ENCODE measurements at regions not wholly inside any gene's neighbourhood (a gene's known extent, or its start where the extent isn't known, plus 50 kb on each side); places are given as distances from the start of the nearest gene placed in this dataset.
A peak's percentile ranks its signal among the peaks of the same experiment; 100 is the strongest.

DNA sequence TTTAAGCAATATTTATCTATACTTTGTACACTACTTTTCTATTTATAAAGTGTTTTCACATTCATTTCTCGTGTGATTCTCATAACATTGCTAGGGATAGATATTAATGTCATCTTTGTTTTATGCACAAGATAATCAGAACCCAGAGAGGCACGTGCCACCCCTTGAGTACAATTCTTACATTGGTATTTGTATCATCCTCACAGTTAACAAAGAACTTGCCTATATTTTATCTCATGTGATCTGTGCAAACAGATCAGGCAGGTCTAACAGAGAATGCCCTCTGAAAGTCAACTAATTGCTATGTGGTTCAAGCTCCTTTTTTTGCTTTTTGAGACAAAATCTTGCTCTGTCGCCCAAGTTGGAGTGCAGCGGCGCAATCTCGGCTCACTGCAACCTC lies 604.5 kb downstream of the LMO4 start:
- no peak for ATAC-seq

DNA sequence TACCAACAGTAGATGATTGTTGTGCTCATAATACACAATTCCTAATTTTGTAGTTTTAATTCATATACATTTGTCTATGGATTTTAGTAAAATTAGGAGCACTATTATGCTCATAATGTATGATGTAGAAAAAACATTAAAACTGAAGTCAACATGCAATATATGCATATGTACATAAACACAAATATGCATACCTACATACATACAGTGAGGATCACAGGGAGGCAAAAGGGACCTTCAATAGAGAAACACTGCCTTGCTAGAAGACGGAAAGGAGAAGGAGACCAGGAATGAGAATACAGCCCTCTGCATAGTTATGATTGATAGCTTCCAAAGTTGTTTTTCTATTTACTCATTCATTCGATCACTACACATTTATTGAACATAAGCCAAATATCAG lies 606.5 kb downstream of the LMO4 start:
- no peak for ATAC-seq

DNA sequence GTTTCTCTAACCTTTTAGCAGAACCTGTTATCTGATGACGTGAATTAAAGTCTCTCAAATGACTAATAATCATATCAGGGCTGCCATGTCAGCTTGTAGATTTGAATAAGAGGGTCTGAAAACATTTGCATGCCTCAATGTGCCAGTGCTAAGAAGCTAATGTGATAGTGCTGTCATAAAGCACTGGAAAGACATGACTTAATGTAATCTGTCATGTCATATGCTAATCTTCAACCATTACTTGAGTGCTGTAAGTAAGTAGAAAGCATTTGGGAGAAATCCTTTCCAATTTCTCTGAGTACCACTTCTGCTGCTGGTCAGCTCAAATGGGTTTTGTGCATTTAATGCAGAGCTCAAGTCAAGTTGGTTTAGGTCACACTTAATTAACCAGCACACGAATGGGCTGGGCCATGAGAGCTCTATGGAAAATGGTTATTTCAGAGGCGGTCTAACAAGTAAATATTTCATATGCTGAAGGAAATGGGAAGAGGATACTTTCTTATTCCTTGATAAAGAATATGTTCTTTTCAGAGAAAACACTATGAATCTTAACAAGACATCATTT lies 609.2 kb downstream of the LMO4 start:
- no peak for ATAC-seq

DNA sequence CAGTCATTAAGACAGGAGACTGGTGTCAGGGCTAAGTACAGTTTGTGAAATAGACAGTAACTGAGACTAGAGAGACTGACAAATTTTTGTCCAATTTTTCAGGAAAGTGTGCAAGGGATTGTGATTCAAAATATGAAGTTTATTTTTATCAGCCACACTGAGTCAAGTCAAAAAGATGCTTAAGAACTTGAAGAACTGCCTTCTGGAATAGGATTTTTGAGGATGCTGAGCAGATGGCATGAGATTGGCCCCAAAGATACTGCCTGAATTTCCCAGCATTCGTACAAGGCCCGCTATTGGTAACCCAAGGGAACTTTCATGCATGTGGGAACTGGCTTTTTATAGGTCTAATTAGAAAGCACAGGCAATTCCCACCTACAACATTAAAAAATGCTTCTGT lies 610.0 kb downstream of the LMO4 start:
- ATAC-seq: no peak

DNA sequence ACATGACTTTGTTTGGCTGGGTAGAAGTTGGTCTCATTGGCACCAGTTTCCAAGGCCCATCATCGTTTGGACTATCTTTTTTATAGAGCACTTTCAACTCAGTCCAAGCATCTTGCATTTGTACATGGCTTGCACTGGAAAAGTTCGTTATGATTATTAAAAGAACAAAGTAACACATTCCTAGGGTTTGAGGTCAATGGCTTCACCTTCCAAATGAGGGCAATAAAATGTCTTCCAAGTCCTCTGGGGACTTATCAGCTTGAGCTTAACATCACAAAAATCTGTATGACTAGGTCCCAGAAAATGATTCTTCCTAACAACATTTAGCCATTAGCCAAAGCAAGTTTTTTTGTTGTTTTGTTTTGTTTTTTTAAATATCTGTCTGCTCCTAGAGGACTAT lies 610.8 kb downstream of the LMO4 start:
- ATAC-seq: no peak

DNA sequence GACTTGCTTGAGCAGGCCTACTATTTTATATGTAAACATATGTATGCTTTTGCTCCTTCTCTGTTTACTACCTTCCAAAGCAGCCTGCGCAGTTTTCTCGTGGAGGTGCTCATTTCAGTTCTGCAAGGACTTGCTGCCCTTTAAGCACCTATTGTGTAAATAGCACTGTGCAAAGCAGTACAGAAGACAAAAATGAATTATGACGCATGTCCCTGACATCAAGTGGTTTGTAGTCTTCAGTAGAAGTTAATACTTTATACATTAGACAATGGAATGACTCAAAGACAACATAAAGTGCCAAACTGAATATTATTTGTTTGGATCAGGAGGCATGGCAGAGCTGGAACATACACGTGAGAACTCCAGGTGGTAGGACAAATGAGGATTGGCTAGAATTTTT lies 611.7 kb downstream of the LMO4 start:
- ATAC-seq: peak; percentile 87

DNA sequence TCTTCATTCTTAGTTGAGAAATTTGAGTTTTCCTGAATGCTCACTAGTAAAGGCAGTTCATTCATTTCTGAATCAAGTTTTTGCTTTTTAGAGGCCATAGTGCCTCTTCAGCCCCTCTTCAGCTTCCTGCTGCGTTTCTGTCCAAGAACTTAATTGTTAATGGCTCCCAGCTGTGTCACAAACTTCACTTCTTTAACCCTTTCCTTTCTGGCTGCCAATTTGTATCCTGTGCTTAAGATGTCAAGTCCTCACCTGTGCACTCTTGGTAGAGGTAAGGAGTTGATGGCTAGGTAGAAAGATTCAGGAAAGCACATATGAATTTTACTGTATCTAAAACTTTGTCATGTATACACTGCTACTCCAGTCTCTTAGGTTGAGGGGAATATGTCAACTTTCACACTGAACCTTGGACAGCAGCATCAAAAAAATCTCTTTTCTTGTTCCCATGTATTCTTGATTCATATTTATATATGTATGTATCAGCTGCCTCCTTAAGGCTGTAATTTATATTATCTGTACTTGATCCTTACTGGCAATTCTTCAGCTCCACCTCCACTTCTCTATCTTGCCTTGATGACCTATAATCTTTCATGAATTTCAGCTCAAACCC lies 612.8 kb downstream of the LMO4 start:
- no peak for ATAC-seq

DNA sequence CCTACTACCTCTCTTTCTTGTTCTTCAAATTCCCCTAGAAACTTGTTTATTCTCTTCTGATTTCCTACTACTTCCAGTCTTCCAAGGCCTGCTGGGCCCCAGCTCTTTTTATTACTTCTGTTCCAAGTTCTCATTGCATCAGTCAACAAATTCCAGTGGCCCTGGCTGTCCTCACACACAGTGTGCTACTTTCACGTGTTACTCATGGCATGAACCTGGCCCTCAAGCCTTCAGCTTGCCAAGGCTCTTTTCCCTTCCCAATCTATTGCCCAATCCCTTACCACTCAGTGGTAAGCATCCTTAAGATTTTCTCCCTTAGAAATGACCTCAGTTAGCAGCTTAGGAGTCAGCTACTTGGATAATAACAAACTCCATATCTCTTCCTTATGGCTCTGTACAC lies 613.5 kb downstream of the LMO4 start:
- no peak for ATAC-seq

DNA sequence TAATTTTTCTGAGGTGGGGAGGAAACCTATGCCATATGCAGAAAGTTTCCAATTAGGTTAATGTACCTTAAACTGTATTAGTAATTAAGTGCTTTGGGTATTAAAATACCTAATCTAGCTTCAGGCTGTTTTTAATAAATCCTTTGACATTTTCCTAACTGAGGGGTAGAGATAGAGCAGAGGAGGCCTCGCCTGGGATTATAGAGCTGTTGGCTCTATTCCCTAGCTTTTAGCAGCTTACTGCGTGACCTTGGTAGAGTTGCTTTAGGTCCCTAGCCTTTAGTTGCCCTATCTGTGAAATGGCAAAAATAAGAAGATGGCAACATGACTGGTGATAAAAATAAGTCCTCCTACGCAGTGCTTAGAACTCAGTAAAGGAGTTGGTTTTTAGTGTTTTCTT lies 621.0 kb downstream of the LMO4 start:
- no peak for ATAC-seq

DNA sequence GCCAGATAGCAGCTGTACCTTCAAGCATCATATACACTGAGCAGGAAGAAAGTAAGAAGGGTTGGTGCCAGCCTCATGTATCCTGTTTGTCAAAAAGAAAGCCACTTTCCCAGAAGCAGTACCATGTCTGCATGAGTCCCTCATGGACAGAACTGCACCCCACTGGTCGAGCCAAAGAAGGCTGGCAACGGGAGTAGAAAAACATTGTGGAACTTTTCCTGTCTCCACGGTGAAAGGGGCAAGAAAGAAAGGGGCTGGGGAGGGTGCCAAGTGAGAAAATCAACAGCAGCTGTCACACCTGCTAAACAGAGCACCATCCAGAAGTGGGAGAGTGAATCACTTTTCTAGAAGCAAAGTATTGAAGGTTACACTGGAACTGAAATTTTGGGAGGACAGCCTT lies 621.7 kb downstream of the LMO4 start:
- ATAC-seq: no peak

DNA sequence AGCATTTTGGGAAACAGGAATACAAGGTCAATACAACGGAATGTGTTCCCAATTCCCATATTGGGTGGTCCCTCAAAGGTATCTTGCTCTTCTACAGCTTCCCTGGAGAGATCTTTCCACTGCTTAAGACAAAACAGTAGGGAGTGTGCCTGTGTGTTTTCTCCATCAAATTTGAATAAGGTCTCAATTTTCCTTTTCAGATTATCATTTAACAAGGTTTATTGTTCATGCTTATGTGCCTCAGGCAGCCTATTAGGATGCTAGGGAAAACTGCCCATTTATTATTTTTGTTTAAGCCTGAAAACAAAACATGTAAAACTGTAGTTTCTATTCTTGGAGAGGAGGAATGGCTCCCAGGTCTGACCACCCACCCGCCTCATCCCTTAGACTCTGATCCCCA lies 622.7 kb downstream of the LMO4 start:
- ATAC-seq: no peak

DNA sequence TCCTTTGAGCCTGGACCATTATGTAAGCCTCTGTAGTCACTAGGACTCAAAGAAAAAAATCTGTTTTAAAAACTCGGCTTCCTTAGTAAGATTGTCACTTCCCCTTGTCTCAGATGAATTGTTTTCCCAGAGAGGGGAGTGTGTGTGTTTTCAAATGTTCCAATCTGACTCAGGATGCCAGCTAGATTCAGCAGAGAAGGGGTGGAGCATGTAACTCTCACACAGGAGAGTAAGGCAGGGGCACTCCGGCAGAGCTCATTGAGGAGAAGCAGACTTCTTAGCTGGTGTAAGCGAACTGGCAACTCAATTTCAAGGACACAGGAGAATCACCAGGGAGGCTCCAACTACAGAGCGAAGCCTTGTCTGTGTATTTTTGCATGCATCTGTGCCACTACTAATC lies 623.2 kb downstream of the LMO4 start:
- ATAC-seq: no peak

DNA sequence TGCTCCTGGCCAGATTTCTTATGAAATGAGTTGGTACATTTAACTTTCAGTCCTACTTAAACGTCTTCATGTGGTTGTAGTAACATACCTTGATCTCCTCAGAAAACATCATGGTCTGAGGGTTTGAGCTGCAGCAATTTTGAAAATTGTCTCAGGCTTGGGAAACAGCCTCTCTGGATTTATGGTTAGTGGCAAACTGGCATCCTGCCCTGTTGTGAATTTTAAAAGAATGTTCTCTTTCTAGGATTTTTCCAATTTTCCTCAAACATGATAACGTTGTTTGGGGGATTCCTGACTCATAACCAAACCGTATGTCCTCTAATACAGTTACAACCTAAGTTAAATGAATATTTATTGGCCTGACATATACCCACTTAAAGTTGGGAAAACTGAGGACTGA lies 624.4 kb downstream of the LMO4 start:
- no peak for ATAC-seq

DNA sequence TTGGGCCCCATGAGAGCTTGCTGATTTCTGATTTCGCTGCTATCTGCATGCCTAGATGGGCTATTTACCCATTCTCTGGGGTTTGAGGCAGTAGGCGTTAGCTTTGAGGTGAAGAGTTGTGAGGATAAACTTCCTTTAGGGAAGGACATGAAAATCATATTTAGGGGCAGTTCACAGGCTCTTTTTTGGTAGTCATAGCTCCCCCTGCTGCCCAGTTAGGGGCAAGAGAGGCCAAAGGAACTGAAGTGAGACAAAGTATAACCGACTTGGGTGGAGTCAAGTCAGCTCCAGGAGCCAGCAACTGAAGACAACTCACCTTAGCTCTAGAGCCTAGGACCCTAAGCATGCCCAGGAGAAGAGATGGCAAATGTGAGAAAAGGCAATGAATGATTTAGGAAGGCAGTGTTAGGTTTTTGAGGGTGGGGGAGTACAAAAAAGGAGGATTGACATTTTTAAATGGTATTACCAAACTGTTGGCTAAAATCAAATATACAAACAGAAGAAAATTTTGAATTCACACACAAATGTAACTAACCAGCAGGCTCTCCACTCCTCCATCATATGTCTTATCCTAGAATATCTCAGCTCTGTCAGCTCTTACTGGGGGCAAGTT lies 625.2 kb downstream of the LMO4 start:
- peak; percentile 78 for ATAC-seq

DNA sequence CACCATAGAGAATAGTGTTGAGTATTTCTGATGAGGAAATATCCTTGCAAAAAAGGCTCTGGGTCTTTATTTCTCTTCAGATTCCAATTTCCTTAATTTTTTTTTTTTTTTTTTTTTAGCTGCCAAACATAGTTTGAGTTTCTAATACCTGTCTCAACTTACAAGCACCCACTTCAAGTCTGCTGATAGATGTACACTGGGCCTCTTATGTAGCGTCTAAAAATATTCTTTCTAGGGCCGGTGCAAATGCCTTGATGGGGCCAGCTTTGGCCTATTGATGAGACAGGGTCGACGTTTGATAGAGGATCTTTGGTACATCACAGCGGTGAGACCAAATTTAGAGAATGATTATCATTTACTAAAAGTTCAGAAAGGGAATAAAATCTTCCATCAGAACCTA lies 626.4 kb downstream of the LMO4 start:
- ATAC-seq: no peak

DNA sequence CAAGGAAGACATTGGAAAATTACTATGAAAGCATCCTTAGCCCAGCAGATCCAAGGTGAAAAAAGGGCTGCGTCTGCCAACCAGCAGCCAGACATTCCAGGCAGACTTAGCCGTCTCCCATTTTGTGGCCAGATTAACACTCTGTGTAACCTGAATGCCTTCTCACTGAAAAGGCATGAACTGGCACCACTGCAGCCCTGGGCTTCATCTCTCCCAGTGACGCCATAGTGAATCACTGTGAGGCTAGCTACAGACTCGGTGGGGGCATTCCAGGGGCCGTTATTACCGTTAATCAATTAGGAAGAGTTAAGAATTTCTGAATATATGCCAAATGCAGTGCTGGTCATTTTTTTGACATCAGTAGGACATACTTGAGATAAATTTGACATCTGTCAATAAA lies 627.4 kb downstream of the LMO4 start:
- ATAC-seq: peak; percentile 82

DNA sequence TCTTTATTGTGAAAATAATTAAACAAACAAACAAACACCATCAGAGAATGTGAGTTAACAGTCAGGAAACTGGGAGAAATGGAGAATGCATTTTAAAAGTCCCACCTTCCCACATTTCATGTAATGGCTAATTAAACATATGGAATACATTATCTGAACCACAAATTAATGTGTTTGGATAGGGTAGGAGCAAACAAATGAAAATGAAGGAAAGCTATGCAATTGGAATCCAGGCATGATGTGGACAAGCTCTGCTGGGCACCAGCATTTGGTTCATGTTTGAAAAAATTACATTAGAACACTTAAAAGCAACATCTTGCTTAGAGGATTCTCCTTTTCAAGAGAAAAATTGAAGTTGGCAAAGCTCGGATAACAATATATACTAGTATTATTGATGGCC lies 628.1 kb downstream of the LMO4 start:
- no peak for ATAC-seq

DNA sequence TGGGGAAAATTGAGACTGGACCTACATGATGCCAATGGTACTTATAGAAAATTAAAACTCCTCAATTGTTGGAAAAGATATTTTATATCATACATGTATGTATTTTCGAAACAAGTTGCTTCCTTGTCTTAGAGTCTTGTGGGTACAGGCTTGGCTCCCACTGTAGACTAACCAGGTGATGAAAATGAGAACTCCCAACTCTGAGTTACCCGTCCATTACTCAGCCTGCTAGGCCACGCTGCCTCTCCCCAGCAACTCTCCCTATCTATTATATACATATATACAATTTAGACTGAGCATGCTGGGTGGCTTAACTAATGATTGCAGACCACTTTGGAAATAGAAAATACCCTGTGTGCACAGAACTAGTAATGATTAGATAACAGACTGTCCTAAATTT lies 628.7 kb downstream of the LMO4 start:
- ATAC-seq: no peak

DNA sequence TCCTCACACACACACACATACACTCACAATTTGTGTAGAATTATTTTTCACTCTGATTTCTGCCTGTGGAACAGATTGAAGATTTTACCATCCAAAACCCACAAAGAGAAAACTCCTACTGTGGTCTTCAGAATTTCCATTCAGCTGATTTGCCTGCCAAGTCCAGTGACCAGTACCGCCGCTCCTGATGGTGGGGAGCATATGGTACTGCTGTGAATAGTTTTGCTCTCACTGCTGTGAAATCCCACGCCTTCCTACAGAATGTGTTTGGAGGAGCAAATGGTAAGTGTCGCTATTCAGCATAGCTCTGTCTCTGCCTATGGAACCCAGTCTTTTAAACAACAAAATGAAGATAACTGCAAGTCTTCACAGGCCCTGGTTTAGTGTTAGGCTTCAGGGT lies 629.5 kb downstream of the LMO4 start:
- ATAC-seq: no peak

DNA sequence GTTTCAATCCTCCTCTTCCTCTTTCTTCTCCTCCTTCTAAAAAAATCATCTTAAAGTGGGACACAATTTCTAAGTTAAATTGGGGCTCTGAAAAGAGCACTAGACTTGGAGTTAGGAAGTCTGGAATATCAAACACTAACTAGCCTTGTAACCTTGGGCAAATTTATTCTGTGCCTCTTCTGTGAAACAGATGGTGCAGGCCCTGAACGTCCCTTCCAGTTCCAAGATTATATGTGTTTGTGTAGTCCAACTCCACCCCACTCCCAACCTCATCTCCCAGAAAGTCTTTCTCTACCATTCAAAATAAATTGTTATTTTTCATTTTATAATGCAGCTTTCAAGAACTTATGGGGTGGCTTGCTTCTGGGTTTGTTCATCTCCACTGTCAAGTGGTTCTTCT lies 630.0 kb downstream of the LMO4 start:
- ATAC-seq: no peak

DNA sequence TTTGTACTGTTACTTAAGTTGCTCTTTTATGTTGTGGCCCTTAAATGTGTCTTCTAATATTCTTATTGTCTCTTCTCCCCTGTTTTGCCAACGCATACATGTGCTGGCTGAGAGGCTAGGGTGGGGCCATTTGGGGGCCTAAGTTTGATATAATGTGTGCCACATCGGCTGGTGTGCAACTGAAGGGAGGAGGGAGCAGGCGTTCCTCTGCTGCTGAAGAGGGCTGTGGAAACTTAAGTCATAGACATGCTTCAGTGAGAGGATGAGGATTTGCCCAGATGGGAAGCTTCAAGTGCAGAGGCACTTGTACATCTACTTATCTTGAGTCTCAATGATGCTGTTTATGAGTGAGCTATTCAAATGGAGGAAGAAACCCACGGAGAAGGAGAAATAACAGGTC lies 630.6 kb downstream of the LMO4 start:
- ATAC-seq: no peak

DNA sequence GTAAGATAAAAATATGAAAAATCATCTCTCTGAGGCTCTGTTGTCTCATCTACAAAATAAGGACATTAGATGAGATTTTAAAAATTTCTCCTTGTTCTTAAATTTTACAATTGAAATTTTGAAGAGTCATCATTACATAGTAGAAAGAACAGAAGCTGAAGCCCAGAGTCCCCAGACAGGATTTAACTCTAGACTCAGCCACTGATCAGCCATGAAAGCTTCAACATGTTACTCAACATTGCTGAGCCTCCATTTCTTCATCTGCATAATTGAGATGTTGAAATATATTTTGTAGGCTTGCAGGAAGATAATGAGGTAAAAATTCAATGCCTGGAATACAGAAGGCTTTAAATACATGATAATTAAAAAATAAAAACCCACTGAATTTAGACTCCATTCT lies 633.3 kb downstream of the LMO4 start:
- ATAC-seq: peak; percentile 37

DNA sequence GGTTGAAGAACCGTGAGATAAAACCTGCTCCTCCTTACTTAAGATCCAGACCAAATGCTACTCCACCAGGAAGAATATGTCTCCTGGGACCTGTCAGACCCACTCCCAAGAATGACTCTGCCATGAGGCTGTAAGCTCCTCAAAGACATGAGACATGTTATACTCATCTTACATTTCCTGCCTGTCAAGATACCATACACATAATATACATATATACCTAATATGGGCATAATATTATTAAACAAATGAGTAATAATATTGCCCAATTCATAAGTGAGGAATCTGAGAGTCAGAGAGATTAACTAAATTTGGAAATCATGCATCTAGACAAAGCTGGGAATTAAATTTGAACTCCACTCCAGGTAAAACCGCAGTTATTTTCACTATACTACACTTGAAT lies 634.9 kb downstream of the LMO4 start:
- ATAC-seq: peak; percentile 98

DNA sequence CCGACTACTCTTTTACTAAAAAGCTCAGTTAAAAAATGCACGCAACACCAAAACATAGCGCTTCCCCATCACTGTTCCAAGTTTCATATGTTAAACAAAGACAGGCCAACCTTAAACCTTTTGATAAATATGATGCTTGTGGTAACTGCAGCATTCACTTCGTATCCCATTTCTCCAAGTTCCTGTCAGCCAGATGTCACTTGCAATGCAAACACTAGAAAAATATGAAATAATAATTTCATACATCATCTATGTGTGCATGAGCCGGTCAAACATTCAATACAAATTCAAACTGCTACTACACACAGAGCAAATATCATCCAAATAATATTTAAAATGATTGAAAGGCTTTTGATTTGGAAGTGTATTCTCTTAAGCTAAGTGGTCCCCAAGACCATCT lies 636.5 kb downstream of the LMO4 start:
- no peak for ATAC-seq
